ENCODE measurements at regions not wholly inside any gene's neighbourhood (a gene's known extent, or its start where the extent isn't known, plus 50 kb on each side); places are given as distances from the start of the nearest gene placed in this dataset.

GRCh38 chr1:59089036-59089798, 207.7 kb upstream of the FGGY start:
- ChIA-PET POLR2A (no interaction called here), CTCF (interaction anchor here (1.3 kb wide), 1 partner anchor 12 kb away, joined by 5 read pairs; no protein-coding TSS in a partner anchor)
- no peak for DNase-seq (ENCODE audit: low read depth, low spot score)
- TF ChIP-seq, protein P1, sequence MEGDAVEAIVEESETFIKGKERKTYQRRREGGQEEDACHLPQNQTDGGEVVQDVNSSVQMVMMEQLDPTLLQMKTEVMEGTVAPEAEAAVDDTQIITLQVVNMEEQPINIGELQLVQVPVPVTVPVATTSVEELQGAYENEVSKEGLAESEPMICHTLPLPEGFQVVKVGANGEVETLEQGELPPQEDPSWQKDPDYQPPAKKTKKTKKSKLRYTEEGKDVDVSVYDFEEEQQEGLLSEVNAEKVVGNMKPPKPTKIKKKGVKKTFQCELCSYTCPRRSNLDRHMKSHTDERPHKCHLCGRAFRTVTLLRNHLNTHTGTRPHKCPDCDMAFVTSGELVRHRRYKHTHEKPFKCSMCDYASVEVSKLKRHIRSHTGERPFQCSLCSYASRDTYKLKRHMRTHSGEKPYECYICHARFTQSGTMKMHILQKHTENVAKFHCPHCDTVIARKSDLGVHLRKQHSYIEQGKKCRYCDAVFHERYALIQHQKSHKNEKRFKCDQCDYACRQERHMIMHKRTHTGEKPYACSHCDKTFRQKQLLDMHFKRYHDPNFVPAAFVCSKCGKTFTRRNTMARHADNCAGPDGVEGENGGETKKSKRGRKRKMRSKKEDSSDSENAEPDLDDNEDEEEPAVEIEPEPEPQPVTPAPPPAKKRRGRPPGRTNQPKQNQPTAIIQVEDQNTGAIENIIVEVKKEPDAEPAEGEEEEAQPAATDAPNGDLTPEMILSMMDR (IDR thresholded peaks at IDR 0.05; ENCODE audit: insufficient read depth, low read length, missing control alignments): no peak
- no peak overlapping the region for H3K4me3 ChIP-seq (ENCODE audit: low read depth, low read length)

GRCh38 chr1:59089922-59090457, 206.9 kb upstream of the FGGY start:
- CTCF ChIA-PET: interaction anchor here (1.3 kb wide), 1 partner anchor 13 kb away, joined by 5 read pairs; no protein-coding TSS in a partner anchor
- TF ChIP-seq, protein P1 (IDR thresholded peaks at IDR 0.05; ENCODE audit: insufficient read depth, low read length, missing control alignments): no peak
- POLR2A ChIA-PET: no interaction called here
- DNase-seq (ENCODE audit: low read depth, low spot score): no peak
- H3K4me3 ChIP-seq (ENCODE audit: low read depth, low read length): no peak overlapping the region

DNA sequence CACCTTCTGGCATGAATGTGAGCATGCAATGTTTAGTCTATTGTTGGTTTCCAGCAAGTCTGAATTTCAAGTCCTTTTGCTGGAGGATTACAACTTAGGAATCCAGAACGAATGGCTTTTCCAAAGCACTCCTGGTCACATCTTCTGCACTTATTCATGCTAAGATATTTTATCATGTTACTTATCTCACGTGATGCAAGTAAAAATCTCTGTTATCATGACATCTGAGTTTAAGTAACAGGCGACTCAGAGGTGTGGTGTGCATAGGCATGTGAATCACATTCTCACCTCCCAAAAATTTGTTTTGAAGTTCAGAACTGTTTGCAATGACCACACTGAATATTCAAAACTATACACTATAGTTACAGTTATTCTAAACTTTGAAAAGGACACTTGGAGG, 204.8 kb upstream of the FGGY start:
- TF ChIP-seq, protein P1 (IDR thresholded peaks at IDR 0.05; ENCODE audit: insufficient read depth, low read length, missing control alignments): no peak
- no peak for DNase-seq (ENCODE audit: low read depth, low spot score)
- H3K4me3 ChIP-seq (ENCODE audit: low read depth, low read length): no peak overlapping the region
- POLR2A ChIA-PET: no interaction called here
- CTCF ChIA-PET: no interaction called here

DNA sequence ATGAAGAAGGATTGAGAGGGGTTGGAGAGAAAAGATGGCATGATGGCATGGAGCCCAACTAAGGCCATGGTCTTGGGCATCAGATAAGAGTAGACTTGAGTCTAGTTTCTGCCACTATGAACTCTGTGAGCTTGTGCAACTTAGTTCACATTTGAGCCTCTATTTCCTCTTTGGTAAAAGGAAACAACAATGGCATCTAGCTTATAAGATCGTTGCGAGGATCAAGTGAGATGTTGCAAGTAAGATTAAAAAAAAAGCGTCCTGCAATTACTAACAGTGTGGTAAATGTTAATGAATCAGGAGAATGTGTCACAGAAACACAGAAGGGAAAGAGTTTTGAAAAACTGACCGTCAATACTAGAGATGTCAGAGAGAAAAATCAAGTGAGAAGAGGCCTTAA, 202.9 kb upstream of the FGGY start:
- CTCF ChIA-PET: no interaction called here
- POLR2A ChIA-PET: no interaction called here
- H3K4me3 ChIP-seq (ENCODE audit: low read depth, low read length): no peak overlapping the region
- TF ChIP-seq, protein P1 (IDR thresholded peaks at IDR 0.05; ENCODE audit: insufficient read depth, low read length, missing control alignments): no peak
- DNase-seq (ENCODE audit: low read depth, low spot score): no peak

DNA sequence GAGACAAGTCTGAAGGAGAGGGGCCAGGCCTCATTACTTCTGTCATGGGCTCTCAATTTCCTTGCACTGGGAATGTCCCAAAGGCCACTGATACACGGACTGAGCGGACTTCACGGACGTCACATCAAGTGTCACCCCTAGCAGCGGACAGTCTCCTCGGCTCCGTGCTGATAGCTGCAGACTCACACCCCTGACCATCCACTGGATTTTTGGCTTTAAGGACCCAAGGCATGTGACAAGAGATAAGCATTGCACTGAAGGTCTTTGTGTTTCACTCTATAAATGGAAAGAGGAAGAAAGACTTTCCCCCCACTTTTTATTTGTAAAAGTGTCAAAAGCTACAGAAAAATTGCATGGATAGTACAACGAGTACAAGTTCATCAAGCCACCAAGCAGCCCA, 200.4 kb upstream of the FGGY start:
- DNase-seq (ENCODE audit: low read depth, low spot score): no peak
- ChIA-PET CTCF (interaction anchor here (1.5 kb wide), 1 partner anchor 29 kb away, joined by 3 read pairs; no protein-coding TSS in a partner anchor), POLR2A (no interaction called here)
- TF ChIP-seq, protein P1 (IDR thresholded peaks at IDR 0.05; ENCODE audit: insufficient read depth, low read length, missing control alignments): no peak
- no peak overlapping the region for H3K4me3 ChIP-seq (ENCODE audit: low read depth, low read length)

- TF ChIP-seq, protein P1 (IDR thresholded peaks at IDR 0.05; ENCODE audit: insufficient read depth, low read length, missing control alignments): no peak
- H3K4me3 ChIP-seq (ENCODE audit: low read depth, low read length): no peak overlapping the region
- DNase-seq (ENCODE audit: low read depth, low spot score): no peak
- ChIA-PET POLR2A (no interaction called here), CTCF (interaction anchor here (1.3 kb wide), 1 partner anchor 13 kb away, joined by 3 read pairs; no protein-coding TSS in a partner anchor)
Observed at GRCh38 chr1:59098655-59099054, 198.2 kb upstream of the FGGY start.
